ENCODE measurements at regions not wholly inside any gene's neighbourhood (a gene's known extent, or its start where the extent isn't known, plus 50 kb on each side); places are given as distances from the start of the nearest gene placed in this dataset.
"Not testable (repeated sequence)": the region's sequence is repeated elsewhere in the genome, so short reads cannot be mapped to it uniquely, and the experiment has no call there.

GRCh38 chr6:81128671-81129070 lies 623.8 kb downstream of the TENT5A start:
- Mint-ChIP-seq H3K36me3 (ENCODE audit: unreplicated experiment) (no peaks in the 10 kb centered on the region), H3K27ac (ENCODE audit: unreplicated experiment) (no peak overlapping the region), H3K4me3 (ENCODE audit: unreplicated experiment) (no peak overlapping the region), H3K27me3 (ENCODE audit: unreplicated experiment) (no peaks in the 10 kb centered on the region), H3K9me3 (ENCODE audit: unreplicated experiment) (no peaks in the 10 kb centered on the region), H3K4me1 (ENCODE audit: low read depth, unreplicated experiment) (no peaks in the 10 kb centered on the region)
- DNase-seq: no peak
- no peak for TF ChIP-seq CTCF (IDR thresholded peaks at IDR 0.05; ENCODE audit: partially characterized antibody, unreplicated experiment)

- TF ChIP-seq CTCF (IDR thresholded peaks at IDR 0.05; ENCODE audit: partially characterized antibody, unreplicated experiment): no peak
- Mint-ChIP-seq H3K9me3 (ENCODE audit: unreplicated experiment) (no peaks in the 10 kb centered on the region), H3K4me1 (ENCODE audit: low read depth, unreplicated experiment) (no peaks in the 10 kb centered on the region), H3K27ac (ENCODE audit: unreplicated experiment) (no peak overlapping the region), H3K27me3 (ENCODE audit: unreplicated experiment) (no peaks in the 10 kb centered on the region), H3K36me3 (ENCODE audit: unreplicated experiment) (no peaks in the 10 kb centered on the region), H3K4me3 (ENCODE audit: unreplicated experiment) (no peak overlapping the region)
- DNase-seq: no peak
Observed at GRCh38 chr6:81126150-81126549, 626.3 kb downstream of the TENT5A start.

GRCh38 chr6:81120280-81120679 lies 632.2 kb downstream of the TENT5A start:
- Mint-ChIP-seq H3K36me3 (ENCODE audit: unreplicated experiment) (no peaks in the 10 kb centered on the region), H3K4me1 (ENCODE audit: low read depth, unreplicated experiment) (no peaks in the 10 kb centered on the region), H3K27ac (ENCODE audit: unreplicated experiment) (no peak overlapping the region), H3K27me3 (ENCODE audit: unreplicated experiment) (no peaks in the 10 kb centered on the region), H3K4me3 (ENCODE audit: unreplicated experiment) (no peak overlapping the region), H3K9me3 (ENCODE audit: unreplicated experiment) (peaks cover 4% of the 10 kb centered on the region)
- no peak for DNase-seq
- TF ChIP-seq CTCF (IDR thresholded peaks at IDR 0.05; ENCODE audit: partially characterized antibody, unreplicated experiment): no peak

GRCh38 chr6:81105998-81106397 lies 646.5 kb downstream of the TENT5A start:
- Mint-ChIP-seq H3K36me3 (ENCODE audit: unreplicated experiment) (no peaks in the 10 kb centered on the region), H3K4me1 (ENCODE audit: low read depth, unreplicated experiment) (no peaks in the 10 kb centered on the region), H3K4me3 (ENCODE audit: unreplicated experiment) (no peak overlapping the region), H3K27ac (ENCODE audit: unreplicated experiment) (no peak overlapping the region), H3K27me3 (ENCODE audit: unreplicated experiment) (no peaks in the 10 kb centered on the region), H3K9me3 (ENCODE audit: unreplicated experiment) (no peaks in the 10 kb centered on the region)
- TF ChIP-seq CTCF (IDR thresholded peaks at IDR 0.05; ENCODE audit: partially characterized antibody, unreplicated experiment): no peak
- no peak for DNase-seq

GRCh38 chr6:81098109-81098814 lies 654.2 kb downstream of the TENT5A start:
- no peak for DNase-seq
- Mint-ChIP-seq H3K27ac (ENCODE audit: unreplicated experiment) (no peak overlapping the region), H3K27me3 (ENCODE audit: unreplicated experiment) (no peaks in the 10 kb centered on the region), H3K36me3 (ENCODE audit: unreplicated experiment) (no peaks in the 10 kb centered on the region), H3K9me3 (ENCODE audit: unreplicated experiment) (peaks cover 2% of the 10 kb centered on the region), H3K4me3 (ENCODE audit: unreplicated experiment) (no peak overlapping the region), H3K4me1 (ENCODE audit: low read depth, unreplicated experiment) (no peaks in the 10 kb centered on the region)
- TF ChIP-seq CTCF (IDR thresholded peaks at IDR 0.05; ENCODE audit: partially characterized antibody, unreplicated experiment): no peak

GRCh38 chr6:81096464-81096863 lies 656.0 kb downstream of the TENT5A start:
- not testable (repeated sequence) for H3K27ac Mint-ChIP-seq (ENCODE audit: unreplicated experiment); H3K36me3 Mint-ChIP-seq (ENCODE audit: unreplicated experiment); H3K27me3 Mint-ChIP-seq (ENCODE audit: unreplicated experiment)

More at GRCh38 chr6:81096464-81096863, 656.0 kb downstream of the TENT5A start:
- not testable (repeated sequence) for H3K9me3 Mint-ChIP-seq (ENCODE audit: unreplicated experiment); H3K4me1 Mint-ChIP-seq (ENCODE audit: low read depth, unreplicated experiment); DNase-seq; H3K4me3 Mint-ChIP-seq (ENCODE audit: unreplicated experiment)

All from glutamatergic neuron (in vitro differentiated cells).